NT2/D1 (cell line): ENCODE measurements at regions not wholly inside any gene's neighbourhood (a gene's known extent, or its start where the extent isn't known, plus 50 kb on each side); places are given as distances from the start of the nearest gene placed in this dataset.

ENCODE experiments used
- DNase-seq: peaks from one replicate; pipeline ENCODE4 v3.0.0-alpha.2; 2011; ENCODE audit warnings: low read depth, low spot score
- H3K27me3 ChIP-seq: 2 replicates; pipeline ENCODE4 v1.6.0; 2011; ENCODE audit warnings: mild to moderate bottlenecking; ENCODE audit not compliant: insufficient read length, insufficient read depth
- H3K36me3 ChIP-seq: 2 replicates; pipeline ENCODE4 v1.6.1; 2011; ENCODE audit warnings: mild to moderate bottlenecking, low read length, mixed read lengths; ENCODE audit not compliant: insufficient read depth, insufficient read length
- H3K4me1 ChIP-seq: 2 replicates; pipeline ENCODE4 v1.5.1; 2011; ENCODE audit not compliant: insufficient read depth, insufficient read length
- H3K4me3 ChIP-seq: 2 replicates; pipeline ENCODE4 v1.5.1; 2011; ENCODE audit warnings: low read depth; ENCODE audit not compliant: insufficient read length
- H3K9ac ChIP-seq: 2 replicates; pipeline ENCODE4 v1.6.0; 2011; ENCODE audit warnings: low read depth; ENCODE audit not compliant: insufficient read length
- H3K9me3 ChIP-seq: 2 replicates; pipeline ENCODE4 v1.5.1; 2011; ENCODE audit warnings: mild to moderate bottlenecking, low read length; ENCODE audit not compliant: insufficient read depth
- SUZ12 ChIP-seq: IDR thresholded peaks from 2 replicates; pipeline ENCODE4 v1.6.1; 2011; ENCODE audit not compliant: insufficient read length, insufficient read depth; ENCODE audit errors: extremely low read depth
- YY1 ChIP-seq: IDR thresholded peaks from 2 replicates; pipeline ENCODE4 v1.6.1; 2011; ENCODE audit not compliant: insufficient read length, insufficient read depth
- ZNF274 ChIP-seq: IDR thresholded peaks from 2 replicates; pipeline ENCODE4 v1.6.1; 2011; ENCODE audit warnings: mild to moderate bottlenecking, low read depth, low read length

DNA sequence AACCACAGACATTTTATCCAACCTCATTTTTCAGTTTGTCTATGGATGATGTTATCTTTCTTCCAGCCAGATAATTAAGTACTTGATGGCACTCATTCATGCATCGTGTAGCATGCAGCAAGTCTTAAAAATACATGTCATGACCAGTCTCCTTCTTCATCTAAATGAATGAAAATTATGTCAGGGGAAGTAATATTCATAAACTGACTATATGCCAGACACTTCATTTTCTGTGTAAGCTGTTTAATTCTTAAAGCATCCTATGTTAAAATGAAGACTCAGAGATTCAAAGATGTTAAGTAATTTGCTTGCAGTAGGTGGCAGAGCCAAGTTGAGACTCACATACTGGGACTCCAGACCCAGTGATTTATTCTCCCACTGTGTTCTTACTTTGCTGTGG lies 181.7 kb upstream of the CD180 start:
- no peaks in the 10 kb centered on the region for H3K4me1 ChIP-seq
- DNase-seq = no peak
- peaks cover 4% of the 10 kb centered on the region; the same call in 1 of the 2 replicates for H3K9me3 ChIP-seq
- no peaks in the 10 kb centered on the region for H3K36me3 ChIP-seq
- TF ChIP-seq YY1 (no peak), SUZ12 (no peak), ZNF274 (no peak)
- H3K27me3 ChIP-seq = no peaks in the 10 kb centered on the region
- no peak overlapping the region for H3K4me3 ChIP-seq
- no peak overlapping the region for H3K9ac ChIP-seq

DNA sequence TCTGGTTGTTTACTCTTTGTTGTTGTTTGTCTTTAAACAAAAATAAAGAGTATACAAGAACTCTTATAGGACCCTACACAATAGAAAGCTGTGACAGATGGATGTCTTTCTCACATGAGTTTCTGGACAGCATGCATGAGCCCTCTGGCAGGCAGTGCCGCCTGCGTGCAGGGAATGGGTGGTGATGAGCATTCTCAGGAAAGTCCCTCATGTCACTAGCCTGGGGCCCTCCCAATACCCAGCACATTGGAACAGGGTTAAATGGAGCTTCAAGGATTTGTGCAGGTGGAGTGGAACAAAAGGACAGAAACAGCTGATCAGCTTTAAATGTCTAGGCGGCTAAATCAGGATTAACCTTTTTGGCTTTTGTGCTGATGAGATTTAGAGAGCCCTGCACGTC lies 181.0 kb upstream of the CD180 start:
- H3K4me3 ChIP-seq = no peak overlapping the region
- no peak overlapping the region for H3K9ac ChIP-seq
- no peaks in the 10 kb centered on the region for H3K27me3 ChIP-seq
- H3K4me1 ChIP-seq = no peaks in the 10 kb centered on the region
- no peak for DNase-seq
- TF ChIP-seq ZNF274 = no peak
- no peak for TF ChIP-seq YY1
- TF ChIP-seq SUZ12 = no peak
- no peaks in the 10 kb centered on the region for H3K36me3 ChIP-seq
- peaks cover 4% of the 10 kb centered on the region; the same call in 1 of the 2 replicates for H3K9me3 ChIP-seq

DNA sequence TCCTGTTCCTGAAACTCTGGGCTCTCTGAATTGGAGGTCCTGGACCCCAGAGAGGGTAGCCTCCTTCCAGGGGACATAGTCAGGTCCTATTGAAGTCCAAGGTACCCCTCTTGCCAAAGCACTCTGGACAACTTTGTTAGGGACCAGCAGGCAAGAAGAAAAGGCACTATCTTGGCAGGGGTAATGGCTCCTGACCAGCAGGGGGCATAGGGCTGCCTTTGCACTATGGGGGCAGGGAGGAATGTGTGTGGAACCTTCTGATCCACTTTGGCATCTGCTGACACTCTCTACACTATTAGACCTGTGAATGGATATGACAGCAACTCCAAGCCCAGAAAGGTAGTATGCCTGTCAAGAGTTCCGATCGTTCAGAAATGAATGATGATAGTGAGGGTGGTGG lies 179.0 kb upstream of the CD180 start:
- Histone ChIP-seq H3K4me3 (no peak overlapping the region), H3K27me3 (no peaks in the 10 kb centered on the region), H3K36me3 (no peaks in the 10 kb centered on the region), H3K9me3 (peaks cover 4% of the 10 kb centered on the region; the same call in 1 of the 2 replicates), H3K9ac (no peak overlapping the region), H3K4me1 (no peaks in the 10 kb centered on the region)
- no peak for TF ChIP-seq YY1
- TF ChIP-seq SUZ12 = no peak
- no peak for TF ChIP-seq ZNF274
- DNase-seq = no peak

DNA sequence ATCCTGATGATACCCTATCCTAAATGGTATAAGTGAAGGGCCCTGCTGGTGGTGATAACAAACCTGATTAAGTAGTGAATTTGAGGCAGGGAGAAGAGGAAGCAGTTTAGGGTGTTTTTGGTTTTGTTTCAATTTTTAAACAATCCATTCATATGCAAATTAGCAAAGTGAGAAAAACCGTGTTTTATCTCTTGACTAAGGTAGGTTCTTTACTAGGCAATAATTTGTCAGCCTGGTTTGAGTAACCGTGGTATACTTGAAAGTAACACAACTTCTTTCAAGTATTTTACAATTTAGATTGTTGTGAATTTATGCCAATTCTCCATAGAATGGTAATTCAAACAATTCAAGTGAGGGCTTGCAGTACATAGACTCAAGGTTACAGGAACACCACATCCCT lies 177.8 kb upstream of the CD180 start:
- Histone ChIP-seq H3K9me3 (peaks cover 4% of the 10 kb centered on the region; the same call in 1 of the 2 replicates), H3K4me1 (no peaks in the 10 kb centered on the region), H3K27me3 (no peaks in the 10 kb centered on the region), H3K36me3 (no peaks in the 10 kb centered on the region), H3K4me3 (no peak overlapping the region), H3K9ac (no peak overlapping the region)
- TF ChIP-seq YY1 (no peak), SUZ12 (no peak), ZNF274 (no peak)
- no peak for DNase-seq

DNA sequence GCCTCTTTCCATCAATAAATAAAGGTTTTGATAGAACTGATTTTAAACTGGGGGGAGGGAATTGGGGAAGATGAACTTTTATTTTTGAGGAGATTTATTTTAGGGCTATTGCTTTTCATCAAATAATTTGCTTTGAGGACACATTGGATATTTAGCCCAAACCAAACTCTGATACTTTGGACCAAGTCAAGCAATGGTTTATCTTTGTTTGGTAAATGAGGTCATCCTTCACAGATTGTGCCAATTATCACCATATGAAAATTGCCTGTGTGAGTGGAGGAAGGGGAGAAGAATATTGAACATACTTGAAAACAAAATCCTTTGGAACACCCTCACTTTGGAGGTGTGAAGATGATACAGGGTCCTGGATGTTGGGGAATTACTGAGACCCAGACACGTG lies 176.9 kb upstream of the CD180 start:
- Histone ChIP-seq H3K9ac (no peak overlapping the region), H3K36me3 (no peaks in the 10 kb centered on the region), H3K27me3 (no peaks in the 10 kb centered on the region), H3K9me3 (peaks cover 4% of the 10 kb centered on the region; the same call in 1 of the 2 replicates), H3K4me1 (no peaks in the 10 kb centered on the region), H3K4me3 (no peak overlapping the region)
- TF ChIP-seq YY1 (no peak), SUZ12 (no peak), ZNF274 (no peak)
- DNase-seq = no peak

DNA sequence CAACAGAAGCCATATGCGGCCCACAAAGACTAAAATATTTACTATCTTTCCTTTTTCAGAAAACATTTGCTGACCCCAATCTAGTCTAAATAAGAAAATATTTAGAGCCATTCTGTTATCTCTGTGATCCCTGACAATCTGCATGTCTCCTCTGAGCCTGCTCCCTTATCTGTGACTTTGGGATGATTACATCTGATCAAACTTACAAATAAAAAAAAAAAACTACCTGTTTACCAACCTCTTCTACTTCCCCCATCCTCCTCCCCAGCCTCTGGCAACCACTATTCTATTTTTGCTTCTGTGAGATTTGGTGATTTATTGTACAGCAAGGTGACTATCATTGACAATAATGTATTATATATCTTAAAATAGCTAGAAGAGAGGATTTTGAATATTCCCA lies 176.3 kb upstream of the CD180 start:
- H3K4me1 ChIP-seq = no peaks in the 10 kb centered on the region
- H3K9ac ChIP-seq = no peak overlapping the region
- H3K9me3 ChIP-seq = peaks cover 4% of the 10 kb centered on the region; the same call in 1 of the 2 replicates
- no peak overlapping the region for H3K4me3 ChIP-seq
- no peaks in the 10 kb centered on the region for H3K27me3 ChIP-seq
- DNase-seq = no peak
- TF ChIP-seq SUZ12 = no peak
- TF ChIP-seq ZNF274 = no peak
- TF ChIP-seq YY1 = no peak
- no peaks in the 10 kb centered on the region for H3K36me3 ChIP-seq

DNA sequence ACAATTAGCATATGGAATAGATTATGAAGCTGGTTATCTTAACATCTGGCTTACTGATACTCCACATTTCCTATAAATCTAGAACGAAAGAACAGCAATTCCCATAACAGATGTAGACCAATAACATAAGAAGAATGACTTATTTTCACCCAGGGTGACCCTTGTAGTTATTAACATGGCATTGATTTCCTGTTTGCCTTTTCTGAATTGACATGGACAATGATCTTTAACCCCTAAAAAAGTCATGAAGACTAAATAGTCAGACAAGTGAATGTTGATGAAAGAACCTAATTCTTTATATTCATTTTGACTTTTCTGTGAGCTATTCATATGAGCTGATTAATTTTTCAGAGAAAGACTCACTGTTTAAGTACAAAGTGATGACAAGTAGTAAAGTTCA lies 175.3 kb upstream of the CD180 start:
- no peaks in the 10 kb centered on the region for H3K36me3 ChIP-seq
- H3K9ac ChIP-seq = no peak overlapping the region
- TF ChIP-seq SUZ12 (no peak), YY1 (no peak), ZNF274 (no peak)
- no peak for DNase-seq
- no peaks in the 10 kb centered on the region for H3K27me3 ChIP-seq
- H3K4me1 ChIP-seq = no peaks in the 10 kb centered on the region
- peaks cover 4% of the 10 kb centered on the region; the same call in 1 of the 2 replicates for H3K9me3 ChIP-seq
- H3K4me3 ChIP-seq = no peak overlapping the region

DNA sequence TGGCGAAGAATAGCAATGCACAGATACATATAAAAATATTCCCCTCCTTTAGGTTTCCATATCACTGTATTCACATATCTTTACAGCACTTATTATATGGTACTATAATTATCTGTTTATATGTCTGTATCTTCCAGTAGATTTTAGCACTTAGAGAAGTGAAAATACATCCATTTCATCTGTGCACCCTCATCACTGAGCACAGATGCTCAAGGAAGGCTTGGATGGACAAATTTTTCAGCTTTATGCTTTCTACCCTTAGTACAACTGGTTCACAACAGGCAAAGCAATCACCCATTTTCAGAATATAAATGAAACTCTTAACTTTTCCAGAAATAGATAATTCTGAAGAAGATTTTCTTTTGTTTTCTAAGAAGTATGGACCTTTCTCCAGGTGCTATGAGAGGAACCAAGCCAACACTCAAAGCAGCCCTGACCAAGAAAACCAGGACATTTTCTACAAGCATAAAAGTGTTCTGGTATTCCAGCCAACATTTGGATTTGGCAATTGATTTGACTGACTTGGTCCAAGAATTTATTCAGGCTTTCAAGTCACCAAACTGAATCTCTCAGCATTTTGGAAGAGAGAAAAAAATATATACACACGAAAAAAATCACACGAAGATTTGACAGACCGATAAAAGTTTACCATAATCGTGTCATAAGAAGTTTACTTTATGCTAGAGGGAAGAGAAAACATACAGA lies 170.2 kb upstream of the CD180 start:
- H3K9ac ChIP-seq = no peak overlapping the region
- no peaks in the 10 kb centered on the region for H3K27me3 ChIP-seq
- no peak overlapping the region for H3K4me3 ChIP-seq
- no peaks in the 10 kb centered on the region for H3K4me1 ChIP-seq
- no peak for TF ChIP-seq SUZ12
- TF ChIP-seq ZNF274 = no peak
- no peak for TF ChIP-seq YY1
- no peaks in the 10 kb centered on the region for H3K9me3 ChIP-seq
- DNase-seq = no peak
- no peaks in the 10 kb centered on the region for H3K36me3 ChIP-seq
